Heart right ventricle (tissue), 16 donors: ENCODE measurements at regions not wholly inside any gene's neighbourhood (a gene's known extent, or its start where the extent isn't known, plus 50 kb on each side); places are given as distances from the start of the nearest gene placed in this dataset.

ENCODE experiments used
- ATAC-seq, 8 donors: fragments of 200-7000 bp; cut with Tn5 transposase; one replicate each; pipeline ENCODE4 v1.9.1; 2020; ENCODE audit warnings: mild to moderate bottlenecking in 8 of 8, moderate library complexity in 8 of 8, moderate number of reproducible peaks in 1 of 8
- DNase-seq, 2 donors: peaks; one replicate each; pipeline ENCODE4 v3.0.0-alpha.2; 2020
- H3K27ac ChIP-seq, 10 donors: fragments of 200-600 bp; sonication (generic) in 2 of 10; one replicate each; pipeline versions ENCODE4 v1.5.0 to v1.8.0; 2020 to 2022; ENCODE audit warnings: mild to moderate bottlenecking in 3 of 10
- H3K27me3 ChIP-seq, 7 donors: fragments of 200-600 bp; one replicate each; pipeline ENCODE4 v1.8.0; 2021 to 2022; ENCODE audit warnings: mild to moderate bottlenecking in 2 of 7
- H3K36me3 ChIP-seq, 9 donors: fragments of 200-600 bp; sonication (generic) in 1 of 9; one replicate each; pipeline versions ENCODE4 v1.5.0 to v1.8.0; 2020 to 2022; ENCODE audit warnings: mild to moderate bottlenecking in 2 of 9
- H3K4me1 ChIP-seq, 9 donors: fragments of 200-600 bp; sonication (generic) in 1 of 9; one replicate each; pipeline versions ENCODE4 v1.5.0 to v1.8.0; 2020 to 2022; ENCODE audit warnings: mild to moderate bottlenecking in 4 of 9
- H3K4me3 ChIP-seq, 10 donors: fragments of 200-600 bp; sonication (generic) in 2 of 10; one replicate each; pipeline versions ENCODE4 v1.5.0 to v1.8.0; 2020 to 2022; ENCODE audit warnings: mild to moderate bottlenecking in 7 of 10, moderate library complexity in 2 of 10
- H3K9me3 ChIP-seq, 11 donors: fragments of 200-600 bp in 10 of 11; sonication (generic) in 2 of 11; one replicate each; pipeline versions ENCODE4 v1.5.0 to v1.8.0; 2013 to 2022; ENCODE audit warnings: mild to moderate bottlenecking in 2 of 11, control low read depth in 1 of 11, moderate library complexity in 1 of 11
- CTCF ChIP-seq, 9 donors: fragments of 200-600 bp; sonication (generic) in 2 of 9; IDR thresholded peaks; one replicate each; pipeline versions ENCODE4 v1.5.0 to v1.8.0; 2021 to 2022; ENCODE audit warnings: antibody characterized with exemption in 9 of 9, mild to moderate bottlenecking in 5 of 9, moderate library complexity in 1 of 9
- whole genome bisulfite sequencing, 2 donors: extraction: QIAGEN DNeasy Blood & Tissue Kit; methylation state at CpG; one replicate each; pipeline ENCODE4 v1.1.7; 2013; ENCODE audit warnings: inconsistent platforms in 1 of 2; 5-methylcytosine and 5-hydroxymethylcytosine counted together
- intact Hi-C, 10 donors: fragments of 100-400 bp; cut with DNase I; formaldehyde crosslinking; loops; one replicate each; pipeline versions ENCODE4 v1.11.1 to v1.14.2; 2022
- donor health status: Arrhythmogenic right ventricular cardiomyopathy.
- donor health status: ischemic (EF 13 %, LVEDD 7.1; RV severe dilation, severe dysfunction).
- donor health status: healthy with polysubstance abuse.
- donor health status: DM: no; HTN: yes; CAD: no.
- donor health status: DM: no; HTN: no; CAD: no.
- donor health status: ischemic (EF 25% LVEDD 6.9; RV normal size, moderate dysfunction).
- donor health status: ischemic (EF 25% LVEDD 5.7; RV mildly dilated, moderate dysfunction).
- donor health status: healthy.
- donor health status: DM: yes; HTN: yes; CAD: no.
- donor health status: Ischemic cardiomyopathy.
- donor health status: ischemic (EF 35%, LVEDD 5.7; RV mildly dilated, moderate dysfunction).
- donor health status: nonischemic (EF 11% LVEDD 7.7; RV severe dilation, severe dysfunction).
- donor health status: DM: yes; HTN: yes; CAD: no.
- donor health status: PGD.
- donor health status: ischemic (EF 29% LVEDD 5.4; RV normal size, mild dysfunction).
- donor health status: nonischemic (EF 23%, LVEDD 6.1; RV moderate dilation, normal function).

- 49 to 61% methylated on average over 2 of the region's 2 CpGs for WGBS, 2 donors
- intact Hi-C loops: no loop called here
- no peak for DNase-seq
- no peak for TF ChIP-seq CTCF (IDR thresholded peaks at IDR 0.05)
- no peak overlapping the region for H3K4me3 ChIP-seq
- peaks cover 0 to 4% (median 0%) of the 10 kb centered on the region in 7 donors for H3K27me3 ChIP-seq
- no peaks in the 10 kb centered on the region for H3K36me3 ChIP-seq
- no peak for ATAC-seq
- no peak overlapping the region for H3K27ac ChIP-seq
- no peaks in the 10 kb centered on the region for H3K4me1 ChIP-seq
- peaks cover 0 to 3% (median 0%) of the 10 kb centered on the region in 11 donors for H3K9me3 ChIP-seq
Measured at GRCh38 chr10:29096303-29096824, 192.5 kb upstream of the LYZL1 start.

- H3K4me3 ChIP-seq: no peak overlapping the region
- no peak for TF ChIP-seq CTCF (IDR thresholded peaks at IDR 0.05)
- DNase-seq (no peak), ATAC-seq (no peak)
- 66 to 88% methylated on average over 1 of the region's 1 CpG for WGBS, 2 donors
- peaks cover 0 to 4% (median 0%) of the 10 kb centered on the region in 7 donors for H3K27me3 ChIP-seq
- intact Hi-C loops: no loop called here
- H3K9me3 ChIP-seq: peaks cover 0 to 3% (median 0%) of the 10 kb centered on the region in 11 donors
- no peaks in the 10 kb centered on the region for H3K4me1 ChIP-seq
- H3K36me3 ChIP-seq: no peaks in the 10 kb centered on the region
- no peak overlapping the region for H3K27ac ChIP-seq
Measured at GRCh38 chr10:29098423-29098822, 190.4 kb upstream of the LYZL1 start.

GRCh38 chr10:29099001-29099400, 189.9 kb upstream of the LYZL1 start:
- TF ChIP-seq CTCF (IDR thresholded peaks at IDR 0.05): no peak
- Histone ChIP-seq H3K4me1 (no peaks in the 10 kb centered on the region), H3K27me3 (peaks cover 0 to 4% (median 0%) of the 10 kb centered on the region in 7 donors), H3K27ac (no peak overlapping the region), H3K4me3 (no peak overlapping the region), H3K36me3 (no peaks in the 10 kb centered on the region), H3K9me3 (peaks cover 0 to 3% (median 0%) of the 10 kb centered on the region in 11 donors)
- 45% methylated on average over 2 of the region's 2 CpGs for WGBS, 2 donors
- ATAC-seq (no peak), DNase-seq (no peak)
- intact Hi-C loops: no loop called here

GRCh38 chr10:29099415-29099814, 189.5 kb upstream of the LYZL1 start:
- Histone ChIP-seq H3K9me3 (peaks cover 0 to 3% (median 0%) of the 10 kb centered on the region in 11 donors), H3K27me3 (peaks cover 0 to 4% (median 0%) of the 10 kb centered on the region in 7 donors), H3K4me1 (no peaks in the 10 kb centered on the region), H3K27ac (no peak overlapping the region), H3K36me3 (no peaks in the 10 kb centered on the region), H3K4me3 (no peak overlapping the region)
- ATAC-seq (no peak), DNase-seq (no peak)
- 94% methylated on average over 5 of the region's 5 CpGs for WGBS, 2 donors
- intact Hi-C loops: no loop called here
- no peak for TF ChIP-seq CTCF (IDR thresholded peaks at IDR 0.05)
